IMR-90 (cell line): ENCODE measurements at regions not wholly inside any gene's neighbourhood (a gene's known extent, or its start where the extent isn't known, plus 50 kb on each side); places are given as distances from the start of the nearest gene placed in this dataset.

Source experiments
- ATAC-seq: fragments of 200-7000 bp; cut with Tn5 transposase; 2 replicates; pipeline ENCODE4 v1.9.1; 2020; ENCODE audit warnings: low read depth, mild to moderate bottlenecking, moderate library complexity
- BruUV-seq: library from RNA; stranded (reverse); fragments of 400-500 nt; replicated peaks from 2 replicates; lab custom pipeline; 2021; lab: Mats Ljungman, UMichigan
- CTCF ChIA-PET: fragments of 300-600 bp; formaldehyde crosslinking; extraction: SDS; loops from one replicate; lab custom pipeline; 2021; ENCODE audit warnings: antibody characterized with exemption; lab: Yijun Ruan, JAX
- POLR2A ChIA-PET: fragments of 300-600 bp; sonication (Branson Sonifier 250); formaldehyde crosslinking; loops from one replicate; lab custom pipeline; 2022; ENCODE audit warnings: antibody characterized with exemption; ENCODE audit not compliant: unreplicated experiment; lab: Charles Lee
- DNase-seq: peaks from one replicate; pipeline ENCODE4 v3.0.0; 2013
- H2AFZ ChIP-seq: replicated peaks from 2 replicates; pipeline ENCODE3; 2013; ENCODE audit warnings: low read length, mild to moderate bottlenecking; ENCODE audit not compliant: poor library complexity
- H2AK5ac ChIP-seq: 2 replicates; pipeline ENCODE4 v1.6.1; 2013; ENCODE audit warnings: low read depth, low read length, inconsistent platforms
- H2AK9ac ChIP-seq: replicated peaks from 2 replicates; pipeline ENCODE3; 2013; ENCODE audit warnings: mild to moderate bottlenecking, low read depth, low read length, moderate library complexity; ENCODE audit not compliant: poor library complexity
- H2BK120ac ChIP-seq: 2 replicates; pipeline ENCODE4 v1.6.1; 2013; ENCODE audit warnings: low read depth, low read length, inconsistent platforms
- H2BK15ac ChIP-seq: 3 replicates; pipeline ENCODE4 v1.6.1; 2013; ENCODE audit warnings: low read depth, low read length, inconsistent platforms
- H2BK20ac ChIP-seq: 2 replicates; pipeline ENCODE4 v1.6.1; 2013; ENCODE audit warnings: low read depth, mild to moderate bottlenecking, inconsistent platforms, low read length, moderate library complexity
- H2BK5ac ChIP-seq: 2 replicates; pipeline ENCODE4 v1.6.1; 2013; ENCODE audit warnings: mild to moderate bottlenecking, low read depth, low read length, inconsistent platforms; ENCODE audit not compliant: poor library complexity, severe bottlenecking
- H3K14ac ChIP-seq: replicated peaks from 2 replicates; pipeline ENCODE4 v1.6.1; 2013; ENCODE audit warnings: low read depth, low read length, inconsistent platforms
- H3K18ac ChIP-seq: 2 replicates; pipeline ENCODE4 v1.6.1; 2013; ENCODE audit warnings: low read depth, low read length, control low read depth
- H3K23ac ChIP-seq: 2 replicates; pipeline ENCODE4 v1.6.1; 2013; ENCODE audit warnings: low read depth, low read length, inconsistent platforms
- H3K27ac ChIP-seq: 2 replicates; pipeline ENCODE4 v1.5.1; 2013; ENCODE audit warnings: mild to moderate bottlenecking, control low read depth, low read length; ENCODE audit not compliant: insufficient read depth
- H3K27me3 ChIP-seq: 2 replicates; pipeline ENCODE4 v1.6.1; 2013; ENCODE audit warnings: low read length; ENCODE audit not compliant: control insufficient read depth, insufficient read depth
- H3K36me3 ChIP-seq: 2 replicates; pipeline ENCODE4 v1.6.1; 2013; ENCODE audit warnings: low read length, mixed read lengths; ENCODE audit not compliant: control insufficient read depth, insufficient read depth
- H3K4ac ChIP-seq: 2 replicates; pipeline ENCODE4 v1.6.1; 2013; ENCODE audit warnings: low read depth, low read length, inconsistent platforms
- H3K4me1 ChIP-seq: 2 replicates; pipeline ENCODE4 v1.6.1; 2013; ENCODE audit warnings: low read length, mixed read lengths; ENCODE audit not compliant: control insufficient read depth, insufficient read depth
- H3K4me2 ChIP-seq: 2 replicates; pipeline ENCODE4 v1.6.1; 2013; ENCODE audit warnings: low read depth, mild to moderate bottlenecking, control low read depth, low read length, moderate library complexity
- H3K4me3 ChIP-seq: 2 replicates; pipeline ENCODE4 v1.5.1; 2013; ENCODE audit warnings: low read depth, mild to moderate bottlenecking, control low read depth, low read length, moderate library complexity; ENCODE audit not compliant: insufficient read depth
- H3K56ac ChIP-seq: 2 replicates; pipeline ENCODE4 v1.6.1; 2013; ENCODE audit warnings: low read length, inconsistent platforms; ENCODE audit not compliant: insufficient read depth; ENCODE audit errors: extremely low read depth
- H3K79me1 ChIP-seq, 2 experiments: 2 replicates each; pipeline ENCODE4 v1.6.1; 2013; ENCODE audit warnings: low read length in 2 of 2, inconsistent platforms in 1 of 2, low read depth in 1 of 2
- H3K9ac ChIP-seq: 2 replicates; pipeline ENCODE4 v1.6.1; 2013; ENCODE audit warnings: low read depth, low read length, control low read depth
- H3K9me1 ChIP-seq: 2 replicates; pipeline ENCODE4 v1.6.1; 2013; ENCODE audit warnings: low read length, inconsistent platforms; ENCODE audit not compliant: insufficient read depth
- H3K9me3 ChIP-seq: 2 replicates; pipeline ENCODE4 v1.6.1; 2013; ENCODE audit warnings: low read length; ENCODE audit not compliant: control insufficient read depth, insufficient read depth
- H4K20me1 ChIP-seq: 2 replicates; pipeline ENCODE4 v1.6.1; 2013; ENCODE audit warnings: low read length, inconsistent platforms; ENCODE audit not compliant: insufficient read depth
- H4K5ac ChIP-seq: 2 replicates; pipeline ENCODE4 v1.6.1; 2013; ENCODE audit warnings: mild to moderate bottlenecking, low read depth, low read length, control low read depth
- H4K8ac ChIP-seq, 2 experiments: 2 replicates each; pipeline ENCODE4 v1.6.1; 2013; ENCODE audit warnings: low read depth in 2 of 2, low read length in 2 of 2, control low read depth in 1 of 2, inconsistent platforms in 1 of 2
- H4K91ac ChIP-seq: 2 replicates; pipeline ENCODE4 v1.6.1; 2013; ENCODE audit warnings: low read depth, low read length, inconsistent platforms; ENCODE audit not compliant: insufficient read depth
- BHLHE40 ChIP-seq: fragments of 150-350 bp; IDR thresholded peaks from 2 replicates; pipeline ENCODE4 v1.6.1; 2016; ENCODE audit warnings: mild to moderate bottlenecking, low read depth, low read length
- CEBPB ChIP-seq: IDR thresholded peaks from 2 replicates; pipeline ENCODE4 v1.6.1; 2012; ENCODE audit warnings: low read depth, low read length, improper control_type of control experiment
- CHD1 ChIP-seq: IDR thresholded peaks from 2 replicates; pipeline ENCODE4 v1.6.1; 2012; ENCODE audit warnings: low read depth, low read length, improper control_type of control experiment
- CTCF ChIP-seq: conservative IDR thresholded peaks from 2 replicates; pipeline ENCODE4 v1.5.1; 2012; ENCODE audit warnings: mild to moderate bottlenecking, low read depth, low read length, improper control_type of control experiment
- ELK1 ChIP-seq: fragments of 150-350 bp; IDR thresholded peaks from 2 replicates; pipeline ENCODE4 v1.6.1; 2016; ENCODE audit warnings: low read depth, mild to moderate bottlenecking, low read length, moderate library complexity, borderline replicate concordance
- FOS ChIP-seq: fragments of 150-350 bp; IDR thresholded peaks from 2 replicates; pipeline ENCODE4 v1.6.1; 2016; ENCODE audit warnings: low read depth, low read length
- MAFK ChIP-seq: IDR thresholded peaks from 2 replicates; pipeline ENCODE4 v1.6.1; 2012; ENCODE audit warnings: low read depth, low read length, improper control_type of control experiment
- MAZ ChIP-seq: IDR thresholded peaks from 2 replicates; pipeline ENCODE4 v1.6.1; 2012; ENCODE audit warnings: low read depth, mild to moderate bottlenecking, low read length, improper control_type of control experiment, moderate library complexity, borderline replicate concordance
- MXI1 ChIP-seq: IDR thresholded peaks from 2 replicates; pipeline ENCODE4 v1.6.1; 2012; ENCODE audit warnings: low read depth, mild to moderate bottlenecking, low read length, moderate library complexity, borderline replicate concordance
- POLR2A ChIP-seq: IDR thresholded peaks from 2 replicates; pipeline ENCODE4 v1.6.1; 2012; ENCODE audit warnings: mild to moderate bottlenecking, low read depth, low read length
- RAD21 ChIP-seq: IDR thresholded peaks from 2 replicates; pipeline ENCODE4 v1.6.1; 2012; ENCODE audit warnings: low read length, improper control_type of control experiment
- RCOR1 ChIP-seq: IDR thresholded peaks from 2 replicates; pipeline ENCODE4 v1.6.1; 2012; ENCODE audit warnings: mild to moderate bottlenecking, low read length, improper control_type of control experiment; ENCODE audit not compliant: insufficient replicate concordance
- RFX5 ChIP-seq: IDR thresholded peaks from 2 replicates; pipeline ENCODE4 v1.8.0; 2012; ENCODE audit warnings: low read depth, mild to moderate bottlenecking, low read length, moderate library complexity
- SMC3 ChIP-seq: fragments of 150-350 bp; IDR thresholded peaks from 2 replicates; pipeline ENCODE4 v1.6.1; 2016; ENCODE audit warnings: low read depth, mild to moderate bottlenecking, antibody characterized with exemption, low read length, moderate library complexity
- USF2 ChIP-seq: fragments of 150-350 bp; IDR thresholded peaks from 2 replicates; pipeline ENCODE4 v1.6.1; 2017; ENCODE audit warnings: mild to moderate bottlenecking, antibody characterized with exemption, low read length, low read depth
- WGBS, 2 experiments: methylation state at CpG; one replicate each; pipeline versions ENCODE4 v1.1.5 to v1.1.7; 2013; ENCODE audit warnings: missing lambda C conversion rate in 2 of 2; ENCODE audit not compliant: insufficient read length in 1 of 2; ENCODE audit errors: extremely low coverage in 2 of 2; 5-methylcytosine and 5-hydroxymethylcytosine counted together
- dilution Hi-C: fragments of 300-500 bp; cut with HindIII; formaldehyde crosslinking; loops from one replicate; pipeline ENCODE4 v1.14.3; 2018; ENCODE audit warnings: low sequenced_read_pairs; ENCODE audit not compliant: unreplicated experiment
- in situ Hi-C: fragments of 300-500 bp; cut with MboI; formaldehyde crosslinking; loops from 3 replicates; pipeline ENCODE4 v1.14.3; 2019; ENCODE audit warnings: low sequenced_read_pairs, inconsistent platforms, mixed read lengths
- intact Hi-C: fragments of 100-400 bp; cut with micrococcal nuclease; formaldehyde crosslinking; loops from 2 replicates; pipeline ENCODE4 v1.10.0; 2022

GRCh38 chr1:75989121-75989520, 56.9 kb upstream of the ASB17 start:
- no peak overlapping the region for H4K8ac ChIP-seq
- no peak overlapping the region for H2BK5ac ChIP-seq
- no peak overlapping the region for H2AK5ac ChIP-seq
- no peak overlapping the region for H3K27ac ChIP-seq
- POLR2A ChIA-PET: no interaction called here
- no peak overlapping the region for H2BK120ac ChIP-seq
- no peak overlapping the region for H3K4ac ChIP-seq
- H3K14ac ChIP-seq: no peak overlapping the region
- H3K9me1 ChIP-seq: no peaks in the 10 kb centered on the region
- no TSS peak for BruUV-seq
- H2AFZ ChIP-seq: no peak overlapping the region
- no peak overlapping the region for H2AK9ac ChIP-seq
- no peaks in the 10 kb centered on the region for H3K36me3 ChIP-seq
- H3K4me3 ChIP-seq: no peak overlapping the region
- in situ Hi-C loops: no loop called here
- CTCF ChIA-PET: no interaction called here
- H2BK15ac ChIP-seq: no peak overlapping the region
- ATAC-seq (no peak), DNase-seq (no peak)
- no peak overlapping the region for H3K9ac ChIP-seq
- no peaks in the 10 kb centered on the region for H3K9me3 ChIP-seq
- H2BK20ac ChIP-seq: no peak overlapping the region
- H4K5ac ChIP-seq: no peak overlapping the region
- H3K4me2 ChIP-seq: no peak overlapping the region
- H3K79me1 ChIP-seq: no peaks in the 10 kb centered on the region
- no peak overlapping the region for H3K23ac ChIP-seq
- TF ChIP-seq RCOR1 (no peak), USF2 (no peak), CEBPB (no peak), RFX5 (no peak), CHD1 (no peak), MAZ (no peak), CTCF (no peak), MAFK (no peak), RAD21 (no peak), FOS (no peak), SMC3 (no peak), BHLHE40 (no peak), ELK1 (no peak), MXI1 (no peak), POLR2A (no peak)
- no peaks in the 10 kb centered on the region for H4K20me1 ChIP-seq
- H3K18ac ChIP-seq: no peak overlapping the region
- H4K91ac ChIP-seq: no peak overlapping the region
- H3K56ac ChIP-seq: no peak overlapping the region
- 79% methylated on average over 2 of the region's 3 CpGs; no CpG with 5 or more reads in 1 of the 2 experiments for WGBS, 2 experiments
- dilution Hi-C loops: no loop called here
- intact Hi-C loops: loop anchor here (5.0 kb wide), 1 partner anchor 1237 kb away; no protein-coding TSS in a partner anchor
- H3K27me3 ChIP-seq: peaks cover 2% of the 10 kb centered on the region; the same call in 1 of the 2 replicates
- no peaks in the 10 kb centered on the region for H3K4me1 ChIP-seq
